ENCODE measurements at regions not wholly inside any gene's neighbourhood (a gene's known extent, or its start where the extent isn't known, plus 50 kb on each side); places are given as distances from the start of the nearest gene placed in this dataset.

DNA sequence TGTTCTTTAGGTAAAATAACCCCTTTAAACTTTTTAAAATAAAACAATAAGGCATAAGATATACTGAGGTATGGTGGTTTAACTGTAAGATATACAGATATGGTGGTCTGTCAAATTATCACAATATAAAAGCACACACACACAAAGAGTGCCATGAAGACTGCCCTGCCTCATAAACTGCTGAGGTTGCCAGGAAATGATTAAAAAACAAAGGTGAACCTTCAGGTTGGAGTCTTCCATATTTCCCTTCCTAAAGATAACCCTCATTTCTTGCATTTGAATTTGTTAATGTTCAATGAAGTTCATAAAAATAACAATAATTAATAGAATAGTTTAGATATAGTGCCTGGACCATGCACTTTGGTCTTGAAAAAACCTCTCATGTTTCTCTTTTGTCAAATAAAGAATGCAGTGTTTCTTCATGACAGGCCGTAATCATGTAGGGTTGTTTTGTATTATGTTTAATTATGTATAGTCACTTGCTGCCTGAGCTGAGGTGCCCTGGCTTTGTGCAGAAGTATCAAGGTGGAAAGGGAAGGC lies 123.6 kb upstream of the B3GALT2 start:
- H3K27ac ChIP-seq = no peak overlapping the region

DNA sequence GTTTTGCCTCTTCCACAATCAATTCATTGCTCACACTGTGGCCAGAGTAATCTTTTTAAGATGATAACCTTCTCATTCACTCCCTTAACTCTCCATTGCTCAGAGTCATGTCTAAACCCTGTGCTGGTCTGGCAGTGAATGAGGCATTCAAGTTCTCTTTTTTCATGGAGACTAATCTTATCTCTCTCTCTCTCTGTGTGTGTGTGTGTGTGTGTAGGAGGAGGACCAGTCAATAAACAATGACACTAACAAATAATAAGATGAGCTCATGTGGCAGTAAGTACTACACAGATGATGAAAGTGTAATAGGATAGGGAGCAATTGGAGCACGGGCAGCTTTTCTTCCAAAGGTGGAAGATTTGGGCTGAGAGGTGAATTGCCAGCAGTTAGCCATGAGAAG lies 122.0 kb upstream of the B3GALT2 start:
- TF ChIP-seq CTCF (IDR thresholded peaks at IDR 0.05) (no peak), ZFX (IDR thresholded peaks at IDR 0.05; ENCODE audit: borderline replicate concordance) (no peak)
- no peak overlapping the region for H3K27ac ChIP-seq

More for the DNA sequence above, 123.6 kb upstream of the B3GALT2 start:
- TF ChIP-seq CTCF (IDR thresholded peaks at IDR 0.05) = no peak
- TF ChIP-seq ZFX (IDR thresholded peaks at IDR 0.05; ENCODE audit: borderline replicate concordance) = no peak

DNA sequence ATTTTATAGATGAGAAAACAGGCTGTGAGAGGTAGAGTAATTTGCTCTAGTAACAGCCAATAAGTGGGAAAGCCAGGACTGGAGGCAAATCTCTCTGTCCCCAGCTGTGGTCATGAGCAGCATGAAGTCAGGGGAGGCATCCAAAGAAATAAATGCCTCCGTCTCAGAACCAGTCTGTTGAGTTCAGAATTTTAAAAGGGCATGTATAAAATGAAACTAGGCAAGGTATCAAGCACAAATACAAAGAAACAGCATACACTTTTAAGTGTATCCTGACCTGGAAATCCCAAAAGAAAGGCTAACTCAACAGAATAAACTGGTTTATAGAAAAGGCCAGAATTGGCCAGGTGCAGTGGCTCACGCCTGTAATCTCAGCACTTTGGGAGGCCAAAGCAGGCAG lies 120.0 kb upstream of the B3GALT2 start:
- H3K27ac ChIP-seq = no peak overlapping the region
- TF ChIP-seq CTCF (IDR thresholded peaks at IDR 0.05) (no peak), ZFX (IDR thresholded peaks at IDR 0.05; ENCODE audit: borderline replicate concordance) (no peak)

All from 22Rv1 (cell line).